ENCODE measurements at regions not wholly inside any gene's neighbourhood (a gene's known extent, or its start where the extent isn't known, plus 50 kb on each side); places are given as distances from the start of the nearest gene placed in this dataset.

DNA sequence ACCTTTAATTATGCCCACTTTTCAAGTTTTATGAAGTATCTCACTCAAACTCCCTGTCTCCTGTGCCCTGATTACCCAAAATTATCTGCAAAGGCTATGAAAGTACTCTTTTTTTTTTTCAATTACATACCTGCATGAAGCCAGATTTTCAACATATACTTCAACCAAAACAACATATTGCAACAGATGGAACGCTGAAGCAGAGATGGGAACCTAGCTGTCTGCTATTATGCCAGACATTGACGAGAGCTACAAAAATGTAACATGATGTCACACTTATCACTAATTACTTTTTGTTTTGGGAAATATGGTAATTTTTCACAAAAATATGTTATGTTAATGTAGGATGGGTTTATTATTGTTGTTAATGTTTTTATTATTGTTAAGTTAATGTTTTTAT lies 86.5 kb upstream of the SLC1A3 start:
- TF ChIP-seq, protein P1, sequence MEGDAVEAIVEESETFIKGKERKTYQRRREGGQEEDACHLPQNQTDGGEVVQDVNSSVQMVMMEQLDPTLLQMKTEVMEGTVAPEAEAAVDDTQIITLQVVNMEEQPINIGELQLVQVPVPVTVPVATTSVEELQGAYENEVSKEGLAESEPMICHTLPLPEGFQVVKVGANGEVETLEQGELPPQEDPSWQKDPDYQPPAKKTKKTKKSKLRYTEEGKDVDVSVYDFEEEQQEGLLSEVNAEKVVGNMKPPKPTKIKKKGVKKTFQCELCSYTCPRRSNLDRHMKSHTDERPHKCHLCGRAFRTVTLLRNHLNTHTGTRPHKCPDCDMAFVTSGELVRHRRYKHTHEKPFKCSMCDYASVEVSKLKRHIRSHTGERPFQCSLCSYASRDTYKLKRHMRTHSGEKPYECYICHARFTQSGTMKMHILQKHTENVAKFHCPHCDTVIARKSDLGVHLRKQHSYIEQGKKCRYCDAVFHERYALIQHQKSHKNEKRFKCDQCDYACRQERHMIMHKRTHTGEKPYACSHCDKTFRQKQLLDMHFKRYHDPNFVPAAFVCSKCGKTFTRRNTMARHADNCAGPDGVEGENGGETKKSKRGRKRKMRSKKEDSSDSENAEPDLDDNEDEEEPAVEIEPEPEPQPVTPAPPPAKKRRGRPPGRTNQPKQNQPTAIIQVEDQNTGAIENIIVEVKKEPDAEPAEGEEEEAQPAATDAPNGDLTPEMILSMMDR (IDR thresholded peaks at IDR 0.05): no peak
- TF ChIP-seq POLR2A (IDR thresholded peaks at IDR 0.05): no peak

All from thyroid gland (tissue), 4 donors.